Keratinocyte (primary cell): ENCODE measurements at regions not wholly inside any gene's neighbourhood (a gene's known extent, or its start where the extent isn't known, plus 50 kb on each side); places are given as distances from the start of the nearest gene placed in this dataset.

ENCODE experiments used
- CTCF ChIP-seq, 3 experiments: IDR thresholded peaks in 1 of 3; conservative IDR thresholded peaks in 1 of 3; optimal IDR thresholded peaks in 1 of 3; 2 replicates in 2 of 3; 3 replicates in 1 of 3; pipeline versions ENCODE3 to v1.5.1; 2011; ENCODE audit warnings: low read length in 3 of 3, mild to moderate bottlenecking in 3 of 3, moderate library complexity in 2 of 3, control low read depth in 1 of 3, inconsistent platforms in 1 of 3; ENCODE audit not compliant: insufficient read depth in 2 of 3; ENCODE audit errors: extremely low read depth in 1 of 3
- EZH2 ChIP-seq: IDR thresholded peaks from one replicate; pipeline ENCODE4 v1.6.1; 2012; ENCODE audit warnings: inconsistent platforms, mild to moderate bottlenecking, low read length, moderate library complexity

- no peak for TF ChIP-seq CTCF (optimal IDR thresholded peaks at IDR 0.05 in 1 of 3, IDR thresholded peaks at IDR 0.05 in 1 of 3, conservative IDR thresholded peaks at IDR 0.05 in 1 of 3; ENCODE audit: extremely low read depth in 1 of 3, insufficient read depth in 2 of 3, low read length in 3 of 3)
- no peak for TF ChIP-seq EZH2
Measured at GRCh38 chr13:38216181-38216580, 133.5 kb upstream of the UFM1 start.
